ENCODE measurements at regions not wholly inside any gene's neighbourhood (a gene's known extent, or its start where the extent isn't known, plus 50 kb on each side); places are given as distances from the start of the nearest gene placed in this dataset.

- CTCF ChIA-PET: no interaction called here
- Histone ChIP-seq H3K27me3 (replicated peaks; ENCODE audit: insufficient read depth, low read depth, low read length, poor library complexity) (peaks cover 5% of the 10 kb centered on the region), H3K27ac (ENCODE audit: low read depth, low read length, poor library complexity, severe bottlenecking) (no peak overlapping the region), H3K4me1 (ENCODE audit: insufficient read depth, low read length, poor library complexity, severe bottlenecking) (no peaks in the 10 kb centered on the region), H3K4me3 (ENCODE audit: low read depth, low read length, poor library complexity, severe bottlenecking) (no peak overlapping the region), H3K9me3 (ENCODE audit: low read depth, low read length, poor library complexity, severe bottlenecking) (no peaks in the 10 kb centered on the region), H3K36me3 (ENCODE audit: insufficient read depth, low read length, poor library complexity, severe bottlenecking) (no peaks in the 10 kb centered on the region)
- no peak for DNase-seq (ENCODE audit: low spot score)
- POLR2A ChIA-PET (ENCODE audit: low non-redundant PET): no interaction called here
- no TSS peak for BruUV-seq (replicated peaks)
- intact Hi-C loops (cut with micrococcal nuclease; ENCODE audit: unreplicated experiment): no loop called here
- TF ChIP-seq CTCF (conservative IDR thresholded peaks at IDR 0.05; ENCODE audit: low read depth, low read length) (no peak), EZH2 (IDR thresholded peaks at IDR 0.05; ENCODE audit: borderline replicate concordance, low read depth, low read length, poor library complexity, severe bottlenecking) (no peak)
Measured at GRCh38 chr12:28991626-28992025, 157.5 kb upstream of the FAR2 start.

- H3K4me3 ChIP-seq (ENCODE audit: low read depth, low read length, poor library complexity, severe bottlenecking): no peak overlapping the region
- H3K9me3 ChIP-seq (ENCODE audit: low read depth, low read length, poor library complexity, severe bottlenecking): no peaks in the 10 kb centered on the region
- DNase-seq (ENCODE audit: low spot score): no peak
- intact Hi-C loops (cut with micrococcal nuclease; ENCODE audit: unreplicated experiment): no loop called here
- no peaks in the 10 kb centered on the region for H3K36me3 ChIP-seq (ENCODE audit: insufficient read depth, low read length, poor library complexity, severe bottlenecking)
- H3K4me1 ChIP-seq (ENCODE audit: insufficient read depth, low read length, poor library complexity, severe bottlenecking): no peaks in the 10 kb centered on the region
- no peak for TF ChIP-seq CTCF (conservative IDR thresholded peaks at IDR 0.05; ENCODE audit: low read depth, low read length)
- no peak for TF ChIP-seq EZH2 (IDR thresholded peaks at IDR 0.05; ENCODE audit: borderline replicate concordance, low read depth, low read length, poor library complexity, severe bottlenecking)
- CTCF ChIA-PET: no interaction called here
- H3K27ac ChIP-seq (ENCODE audit: low read depth, low read length, poor library complexity, severe bottlenecking): no peak overlapping the region
- POLR2A ChIA-PET (ENCODE audit: low non-redundant PET): no interaction called here
- no TSS peak for BruUV-seq (replicated peaks)
- H3K27me3 ChIP-seq (replicated peaks; ENCODE audit: insufficient read depth, low read depth, low read length, poor library complexity): no peaks in the 10 kb centered on the region
Measured at GRCh38 chr12:28993720-28994119, 155.4 kb upstream of the FAR2 start.

GRCh38 chr12:28994179-28994715, 154.8 kb upstream of the FAR2 start:
- intact Hi-C loops (cut with micrococcal nuclease; ENCODE audit: unreplicated experiment): no loop called here
- no peak overlapping the region for H3K27ac ChIP-seq (ENCODE audit: low read depth, low read length, poor library complexity, severe bottlenecking)
- no peaks in the 10 kb centered on the region for H3K36me3 ChIP-seq (ENCODE audit: insufficient read depth, low read length, poor library complexity, severe bottlenecking)
- TF ChIP-seq CTCF (conservative IDR thresholded peaks at IDR 0.05; ENCODE audit: low read depth, low read length): no peak
- no peak for TF ChIP-seq EZH2 (IDR thresholded peaks at IDR 0.05; ENCODE audit: borderline replicate concordance, low read depth, low read length, poor library complexity, severe bottlenecking)
- no peaks in the 10 kb centered on the region for H3K4me1 ChIP-seq (ENCODE audit: insufficient read depth, low read length, poor library complexity, severe bottlenecking)
- CTCF ChIA-PET: no interaction called here
- H3K9me3 ChIP-seq (ENCODE audit: low read depth, low read length, poor library complexity, severe bottlenecking): no peaks in the 10 kb centered on the region
- H3K27me3 ChIP-seq (replicated peaks; ENCODE audit: insufficient read depth, low read depth, low read length, poor library complexity): no peaks in the 10 kb centered on the region
- POLR2A ChIA-PET (ENCODE audit: low non-redundant PET): no interaction called here
- BruUV-seq (replicated peaks): no TSS peak
- DNase-seq (ENCODE audit: low spot score): no peak
- no peak overlapping the region for H3K4me3 ChIP-seq (ENCODE audit: low read depth, low read length, poor library complexity, severe bottlenecking)
